ENCODE measurements at regions not wholly inside any gene's neighbourhood (a gene's known extent, or its start where the extent isn't known, plus 50 kb on each side); places are given as distances from the start of the nearest gene placed in this dataset.

DNA sequence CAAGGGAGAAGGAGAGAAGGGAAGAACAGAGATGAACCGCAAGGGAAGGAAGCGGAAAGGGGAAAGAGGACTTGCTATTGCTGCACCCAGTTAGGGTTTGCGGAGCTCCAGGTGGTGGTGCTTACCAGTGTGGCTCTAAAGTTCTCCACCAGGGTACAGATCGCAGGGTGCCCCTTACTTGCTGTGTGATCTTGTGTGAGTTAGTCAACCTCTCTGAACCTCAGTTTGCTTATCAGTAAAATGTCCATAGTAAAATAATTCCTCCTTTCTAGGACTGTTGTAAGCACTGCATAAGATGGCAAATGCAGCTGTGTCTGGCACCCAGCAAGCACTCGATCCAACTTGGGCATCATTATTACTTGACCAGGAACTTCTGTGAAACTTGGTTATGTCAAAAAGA, 230.7 kb upstream of the CDH5 start:
- TF ChIP-seq, protein P1, sequence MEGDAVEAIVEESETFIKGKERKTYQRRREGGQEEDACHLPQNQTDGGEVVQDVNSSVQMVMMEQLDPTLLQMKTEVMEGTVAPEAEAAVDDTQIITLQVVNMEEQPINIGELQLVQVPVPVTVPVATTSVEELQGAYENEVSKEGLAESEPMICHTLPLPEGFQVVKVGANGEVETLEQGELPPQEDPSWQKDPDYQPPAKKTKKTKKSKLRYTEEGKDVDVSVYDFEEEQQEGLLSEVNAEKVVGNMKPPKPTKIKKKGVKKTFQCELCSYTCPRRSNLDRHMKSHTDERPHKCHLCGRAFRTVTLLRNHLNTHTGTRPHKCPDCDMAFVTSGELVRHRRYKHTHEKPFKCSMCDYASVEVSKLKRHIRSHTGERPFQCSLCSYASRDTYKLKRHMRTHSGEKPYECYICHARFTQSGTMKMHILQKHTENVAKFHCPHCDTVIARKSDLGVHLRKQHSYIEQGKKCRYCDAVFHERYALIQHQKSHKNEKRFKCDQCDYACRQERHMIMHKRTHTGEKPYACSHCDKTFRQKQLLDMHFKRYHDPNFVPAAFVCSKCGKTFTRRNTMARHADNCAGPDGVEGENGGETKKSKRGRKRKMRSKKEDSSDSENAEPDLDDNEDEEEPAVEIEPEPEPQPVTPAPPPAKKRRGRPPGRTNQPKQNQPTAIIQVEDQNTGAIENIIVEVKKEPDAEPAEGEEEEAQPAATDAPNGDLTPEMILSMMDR (IDR thresholded peaks at IDR 0.05): no peak
- no peak for TF ChIP-seq POLR2A (IDR thresholded peaks at IDR 0.05)
